Sigmoid colon (tissue), 6 donors: ENCODE measurements at regions not wholly inside any gene's neighbourhood (a gene's known extent, or its start where the extent isn't known, plus 50 kb on each side); places are given as distances from the start of the nearest gene placed in this dataset.

ENCODE experiments used
- DNase-seq: peaks from one replicate; pipeline ENCODE4 v3.0.0-alpha.2; 2019
- H3K27ac ChIP-seq, 4 donors: fragments of 200-600 bp; sonication (generic); one replicate each; pipeline ENCODE4 v1.5.1; 2016 to 2019; ENCODE audit warnings: mild to moderate bottlenecking in 1 of 4
- H3K27me3 ChIP-seq, 3 donors: fragments of 200-600 bp; sonication (generic); one replicate each; pipeline ENCODE4 v1.5.1; 2019; ENCODE audit warnings: mild to moderate bottlenecking in 1 of 3
- H3K36me3 ChIP-seq, 4 donors: fragments of 200-600 bp; sonication (generic); one replicate each; pipeline ENCODE4 v1.5.1; 2016 to 2019
- H3K4me1 ChIP-seq, 4 donors: fragments of 200-600 bp; sonication (generic); one replicate each; pipeline ENCODE4 v1.5.1; 2017 to 2019
- H3K4me3 ChIP-seq, 4 donors: fragments of 200-600 bp; sonication (generic); one replicate each; pipeline ENCODE4 v1.5.1; 2017 to 2019; ENCODE audit warnings: mild to moderate bottlenecking in 2 of 4, moderate library complexity in 1 of 4
- H3K9me3 ChIP-seq, 4 donors: fragments of 200-600 bp in 3 of 4; sonication (generic) in 3 of 4; one replicate each; pipeline versions ENCODE4 v1.5.1 to v1.6.1; 2013 to 2019
- CTCF ChIP-seq, 4 experiments: fragments of 450-650 bp in 3 of 4; fragments of 200-600 bp in 1 of 4; IDR thresholded peaks; one replicate each; pipeline ENCODE4 v1.5.1; 2016 to 2019; ENCODE audit warnings: antibody characterized with exemption in 4 of 4, mild to moderate bottlenecking in 3 of 4, moderate library complexity in 2 of 4
- EP300 ChIP-seq, 4 donors: sonication (generic); formaldehyde crosslinking; IDR thresholded peaks; one replicate each; pipeline ENCODE4 v1.6.1; 2017; ENCODE audit warnings: antibody characterized with exemption in 4 of 4
- POLR2A ChIP-seq, 2 donors: fragments of 450-650 bp; IDR thresholded peaks; one replicate each; pipeline ENCODE4 v1.6.1; 2016; ENCODE audit warnings: antibody characterized with exemption in 2 of 2, mild to moderate bottlenecking in 2 of 2, moderate library complexity in 2 of 2
- POLR2AphosphoS5 ChIP-seq, 4 donors: sonication (generic); formaldehyde crosslinking; IDR thresholded peaks; one replicate each; pipeline ENCODE4 v1.6.1; 2017; ENCODE audit warnings: antibody characterized with exemption in 4 of 4
- WGBS, 2 donors: extraction: QIAGEN DNeasy Blood & Tissue Kit; methylation state at CpG; one replicate each; pipeline ENCODE4 v1.1.7; 2013; 5-methylcytosine and 5-hydroxymethylcytosine counted together
- intact Hi-C: fragments of 100-400 bp; cut with DNase I; formaldehyde crosslinking; loops from one replicate; pipeline ENCODE4 v1.15.1; 2023
- donor health status: healthy with polysubstance abuse.
- donor health status: healthy.

GRCh38 chr14:42673963-42674362 lies 1067.3 kb downstream of the LRFN5 start:
- Histone ChIP-seq H3K27me3 (no peaks in the 10 kb centered on the region), H3K4me3 (no peak overlapping the region), H3K9me3 (no peaks in the 10 kb centered on the region), H3K27ac (no peak overlapping the region), H3K4me1 (no peaks in the 10 kb centered on the region), H3K36me3 (no peaks in the 10 kb centered on the region)
- DNase-seq, result no peak
- intact Hi-C loops, result no loop called here
- no peak for TF ChIP-seq EP300 (IDR thresholded peaks at IDR 0.05)
- TF ChIP-seq POLR2A (IDR thresholded peaks at IDR 0.05), result no peak
- no peak for TF ChIP-seq POLR2AphosphoS5 (IDR thresholded peaks at IDR 0.05)
- no peak for TF ChIP-seq CTCF (IDR thresholded peaks at IDR 0.05)

- H3K4me1 ChIP-seq, result no peaks in the 10 kb centered on the region
- intact Hi-C loops, result no loop called here
- TF ChIP-seq CTCF (IDR thresholded peaks at IDR 0.05), result no peak
- TF ChIP-seq POLR2AphosphoS5 (IDR thresholded peaks at IDR 0.05), result no peak
- TF ChIP-seq POLR2A (IDR thresholded peaks at IDR 0.05), result no peak
- no peaks in the 10 kb centered on the region for H3K36me3 ChIP-seq
- DNase-seq, result no peak
- H3K27ac ChIP-seq, result no peak overlapping the region
- no peaks in the 10 kb centered on the region for H3K27me3 ChIP-seq
- H3K4me3 ChIP-seq, result no peak overlapping the region
- no peaks in the 10 kb centered on the region for H3K9me3 ChIP-seq
Measured at GRCh38 chr14:42671636-42672035, 1065.0 kb downstream of the LRFN5 start.

GRCh38 chr14:42665083-42665482 lies 1058.4 kb downstream of the LRFN5 start:
- peaks cover 0 to 3% (median 0%) of the 10 kb centered on the region in 4 donors for H3K9me3 ChIP-seq
- no peak overlapping the region for H3K4me3 ChIP-seq
- TF ChIP-seq EP300 (IDR thresholded peaks at IDR 0.05) (no peak), CTCF (IDR thresholded peaks at IDR 0.05) (no peak), POLR2A (IDR thresholded peaks at IDR 0.05) (no peak), POLR2AphosphoS5 (IDR thresholded peaks at IDR 0.05) (no peak)
- H3K36me3 ChIP-seq, result no peaks in the 10 kb centered on the region
- no peaks in the 10 kb centered on the region for H3K4me1 ChIP-seq
- DNase-seq, result no peak
- intact Hi-C loops, result no loop called here
- H3K27ac ChIP-seq, result no peak overlapping the region
- no peaks in the 10 kb centered on the region for H3K27me3 ChIP-seq

GRCh38 chr14:42664190-42664589 lies 1057.5 kb downstream of the LRFN5 start:
- intact Hi-C loops, result no loop called here
- no peaks in the 10 kb centered on the region for H3K36me3 ChIP-seq
- no peak for DNase-seq
- TF ChIP-seq POLR2AphosphoS5 (IDR thresholded peaks at IDR 0.05), result no peak
- no peak for TF ChIP-seq CTCF (IDR thresholded peaks at IDR 0.05)
- TF ChIP-seq POLR2A (IDR thresholded peaks at IDR 0.05), result no peak
- TF ChIP-seq EP300 (IDR thresholded peaks at IDR 0.05), result no peak
- WGBS, 2 donors, result 20 to 39% methylated on average over 1 of the region's 1 CpG
- H3K9me3 ChIP-seq, result peaks cover 0 to 3% (median 0%) of the 10 kb centered on the region in 4 donors
- H3K27ac ChIP-seq, result no peak overlapping the region
- no peak overlapping the region for H3K4me3 ChIP-seq
- H3K4me1 ChIP-seq, result no peaks in the 10 kb centered on the region
- no peaks in the 10 kb centered on the region for H3K27me3 ChIP-seq

GRCh38 chr14:42654707-42655106 lies 1048.0 kb downstream of the LRFN5 start:
- Histone ChIP-seq H3K36me3 (no peaks in the 10 kb centered on the region), H3K27me3 (no peaks in the 10 kb centered on the region), H3K9me3 (no peaks in the 10 kb centered on the region), H3K4me1 (no peaks in the 10 kb centered on the region), H3K4me3 (no peak overlapping the region), H3K27ac (no peak overlapping the region)
- no peak for DNase-seq
- intact Hi-C loops, result no loop called here
- TF ChIP-seq EP300 (IDR thresholded peaks at IDR 0.05), result no peak
- no peak for TF ChIP-seq POLR2A (IDR thresholded peaks at IDR 0.05)
- no peak for TF ChIP-seq POLR2AphosphoS5 (IDR thresholded peaks at IDR 0.05)
- no peak for TF ChIP-seq CTCF (IDR thresholded peaks at IDR 0.05)
- WGBS, 2 donors, result 73 to 74% methylated on average over 2 of the region's 2 CpGs
